Loucy (cell line): ENCODE measurements at regions not wholly inside any gene's neighbourhood (a gene's known extent, or its start where the extent isn't known, plus 50 kb on each side); places are given as distances from the start of the nearest gene placed in this dataset.
A peak's percentile ranks its signal among the peaks of the same experiment; 100 is the strongest.

Experiments used
- H2AFZ ChIP-seq: fragments of 200-600 bp; sonication (generic); 2 replicates; pipeline ENCODE4 v1.6.0; 2016; ENCODE audit warnings: antibody characterized with exemption, mild to moderate bottlenecking, low read length, moderate library complexity
- H3F3A ChIP-seq: fragments of 200-600 bp; 2 replicates; pipeline ENCODE4 v1.6.0; 2016; ENCODE audit warnings: antibody characterized with exemption, low read depth, mild to moderate bottlenecking
- H3K27me3 ChIP-seq: fragments of 200-600 bp; sonication (generic); 2 replicates; pipeline ENCODE4 v1.6.1; 2014; ENCODE audit warnings: low read length, mild to moderate bottlenecking; ENCODE audit not compliant: insufficient read depth, poor library complexity, severe bottlenecking
- H3K36me3 ChIP-seq: fragments of 200-600 bp; sonication (generic); 2 replicates; pipeline ENCODE4 v1.6.1; 2016; ENCODE audit warnings: low read length; ENCODE audit not compliant: insufficient read depth
- H3K4me1 ChIP-seq: fragments of 200-600 bp; sonication (generic); 2 replicates; pipeline ENCODE4 v1.5.1; 2014; ENCODE audit warnings: low read length, mild to moderate bottlenecking; ENCODE audit not compliant: insufficient read depth, poor library complexity, severe bottlenecking
- H3K4me2 ChIP-seq: fragments of 200-600 bp; sonication (generic); 2 replicates; pipeline ENCODE4 v1.6.0; 2014; ENCODE audit warnings: antibody characterized with exemption, low read length, low read depth, mild to moderate bottlenecking; ENCODE audit not compliant: poor library complexity, severe bottlenecking
- H3K4me3 ChIP-seq: fragments of 200-600 bp; sonication (generic); 2 replicates; pipeline ENCODE4 v1.5.1; 2014; ENCODE audit warnings: low read length, mild to moderate bottlenecking, mixed read lengths; ENCODE audit not compliant: poor library complexity, severe bottlenecking
- H3K79me2 ChIP-seq: fragments of 200-600 bp; sonication (generic); 2 replicates; pipeline ENCODE4 v1.6.1; 2014; ENCODE audit warnings: low read length; ENCODE audit not compliant: insufficient read depth
- H3K9ac ChIP-seq: fragments of 200-600 bp; sonication (generic); 2 replicates; pipeline ENCODE4 v1.6.0; 2014; ENCODE audit warnings: mild to moderate bottlenecking, low read depth, low read length, moderate library complexity; ENCODE audit not compliant: poor library complexity, severe bottlenecking
- H3K9me2 ChIP-seq: fragments of 200-600 bp; sonication (generic); replicated peaks from 2 replicates; pipeline ENCODE4 v1.6.1; 2016; ENCODE audit warnings: low read depth, low read length, mixed read lengths
- H3K9me3 ChIP-seq: fragments of 200-600 bp; sonication (generic); 2 replicates; pipeline ENCODE4 v1.6.1; 2014; ENCODE audit warnings: mild to moderate bottlenecking, antibody characterized with exemption, low read length, low read depth; ENCODE audit not compliant: insufficient read depth
- H4K20me1 ChIP-seq: fragments of 200-600 bp; sonication (generic); 2 replicates; pipeline ENCODE4 v1.6.0; 2014; ENCODE audit warnings: antibody characterized with exemption, low read length, mild to moderate bottlenecking; ENCODE audit not compliant: insufficient read depth, poor library complexity, severe bottlenecking
- CTCF ChIP-seq: fragments of 200-600 bp; sonication (generic); conservative IDR thresholded peaks from 2 replicates; pipeline ENCODE4 v1.5.1; 2014; ENCODE audit warnings: mild to moderate bottlenecking, antibody characterized with exemption, low read length
- EZH2phosphoT487 ChIP-seq: fragments of 200-600 bp; IDR thresholded peaks from 2 replicates; pipeline ENCODE4 v1.6.1; 2018; ENCODE audit warnings: antibody characterized with exemption, mild to moderate bottlenecking, moderate library complexity, borderline replicate concordance

- no peaks in the 10 kb centered on the region for H3K36me3 ChIP-seq
- no peaks in the 10 kb centered on the region for H3K9me2 ChIP-seq
- H3K9ac ChIP-seq: no peak overlapping the region
- H3K4me3 ChIP-seq: no peak overlapping the region
- no peaks in the 10 kb centered on the region for H4K20me1 ChIP-seq
- no peaks in the 10 kb centered on the region for H3F3A ChIP-seq
- H3K27me3 ChIP-seq: no peaks in the 10 kb centered on the region
- no peak overlapping the region for H3K4me2 ChIP-seq
- TF ChIP-seq CTCF (no peak), EZH2phosphoT487 (no peak)
- H3K79me2 ChIP-seq: no peaks in the 10 kb centered on the region
- H3K9me3 ChIP-seq: no peaks in the 10 kb centered on the region
- H2AFZ ChIP-seq: no peak overlapping the region
- H3K4me1 ChIP-seq: no peaks in the 10 kb centered on the region
Measured at GRCh38 chr6:152896923-152897322, 85.9 kb downstream of the FBXO5 start.

GRCh38 chr6:152897807-152898399, 84.9 kb downstream of the FBXO5 start:
- no peaks in the 10 kb centered on the region for H3K9me3 ChIP-seq
- no peaks in the 10 kb centered on the region for H3K4me1 ChIP-seq
- no peak overlapping the region for H3K4me2 ChIP-seq
- no peaks in the 10 kb centered on the region for H3K9me2 ChIP-seq
- no peaks in the 10 kb centered on the region for H3F3A ChIP-seq
- no peaks in the 10 kb centered on the region for H3K27me3 ChIP-seq
- TF ChIP-seq CTCF (peak; percentile 88), EZH2phosphoT487 (no peak)
- no peak overlapping the region for H3K9ac ChIP-seq
- H2AFZ ChIP-seq: no peak overlapping the region
- no peak overlapping the region for H3K4me3 ChIP-seq
- no peaks in the 10 kb centered on the region for H4K20me1 ChIP-seq
- no peaks in the 10 kb centered on the region for H3K36me3 ChIP-seq
- H3K79me2 ChIP-seq: no peaks in the 10 kb centered on the region

- Histone ChIP-seq H3K4me1 (no peaks in the 10 kb centered on the region), H3K9me2 (no peaks in the 10 kb centered on the region), H4K20me1 (no peaks in the 10 kb centered on the region), H3F3A (no peaks in the 10 kb centered on the region), H3K9me3 (no peaks in the 10 kb centered on the region), H3K27me3 (no peaks in the 10 kb centered on the region), H2AFZ (no peak overlapping the region), H3K36me3 (no peaks in the 10 kb centered on the region), H3K79me2 (no peaks in the 10 kb centered on the region), H3K4me3 (no peak overlapping the region), H3K9ac (no peak overlapping the region), H3K4me2 (no peak overlapping the region)
- TF ChIP-seq EZH2phosphoT487: no peak
- no peak for TF ChIP-seq CTCF
Measured at GRCh38 chr6:152904678-152905077, 78.2 kb downstream of the FBXO5 start.
